Neural cell (in vitro differentiated cells): ENCODE measurements at regions not wholly inside any gene's neighbourhood (a gene's known extent, or its start where the extent isn't known, plus 50 kb on each side); places are given as distances from the start of the nearest gene placed in this dataset.

Experiments used
- CTCF ChIP-seq: fragments of 450-650 bp; IDR thresholded peaks from 2 replicates; pipeline ENCODE4 v1.5.1; 2014; ENCODE audit warnings: antibody characterized with exemption, mild to moderate bottlenecking, moderate library complexity; ENCODE audit not compliant: poor library complexity, severe bottlenecking
- EP300 ChIP-seq: fragments of 450-650 bp; conservative IDR thresholded peaks from 2 replicates; pipeline ENCODE4 v1.6.1; 2014; ENCODE audit warnings: antibody characterized with exemption, mild to moderate bottlenecking, moderate library complexity; ENCODE audit not compliant: poor library complexity, severe bottlenecking
- EZH2 ChIP-seq: fragments of 200-600, 300-800 bp; shearing (Covaris generic), sonication (generic); IDR thresholded peaks from 2 replicates; pipeline ENCODE4 v1.6.1; 2014; ENCODE audit warnings: antibody characterized with exemption, low read length, borderline replicate concordance, mild to moderate bottlenecking; ENCODE audit not compliant: insufficient read depth, poor library complexity, severe bottlenecking
- MXI1 ChIP-seq: fragments of 450-650 bp; conservative IDR thresholded peaks from 2 replicates; pipeline ENCODE4 v1.6.1; 2014; ENCODE audit warnings: antibody characterized with exemption, mild to moderate bottlenecking; ENCODE audit not compliant: poor library complexity, severe bottlenecking
- POLR2AphosphoS5 ChIP-seq: IDR thresholded peaks from 2 replicates; pipeline ENCODE4 v1.6.1; 2012
- RAD21 ChIP-seq: fragments of 450-650 bp; conservative IDR thresholded peaks from 2 replicates; pipeline ENCODE4 v1.6.1; 2014; ENCODE audit warnings: antibody characterized with exemption, mild to moderate bottlenecking, moderate library complexity
- SMC3 ChIP-seq: fragments of 450-650 bp; conservative IDR thresholded peaks from 2 replicates; pipeline ENCODE4 v1.6.1; 2014; ENCODE audit warnings: antibody characterized with exemption, mild to moderate bottlenecking, moderate library complexity; ENCODE audit not compliant: poor library complexity
- TAF1 ChIP-seq: IDR thresholded peaks from 2 replicates; pipeline ENCODE4 v1.6.1; 2012; ENCODE audit warnings: low read depth
- TF ChIP-seq, protein P1 (sequence below): IDR thresholded peaks from 2 replicates; pipeline ENCODE4 v1.6.1; 2012; ENCODE audit warnings: borderline replicate concordance

- TF ChIP-seq CTCF (no peak), POLR2AphosphoS5 (no peak), EZH2 (no peak), SMC3 (no peak), TAF1 (no peak), EP300 (no peak), RAD21 (no peak), MXI1 (no peak)
- TF ChIP-seq, protein P1, sequence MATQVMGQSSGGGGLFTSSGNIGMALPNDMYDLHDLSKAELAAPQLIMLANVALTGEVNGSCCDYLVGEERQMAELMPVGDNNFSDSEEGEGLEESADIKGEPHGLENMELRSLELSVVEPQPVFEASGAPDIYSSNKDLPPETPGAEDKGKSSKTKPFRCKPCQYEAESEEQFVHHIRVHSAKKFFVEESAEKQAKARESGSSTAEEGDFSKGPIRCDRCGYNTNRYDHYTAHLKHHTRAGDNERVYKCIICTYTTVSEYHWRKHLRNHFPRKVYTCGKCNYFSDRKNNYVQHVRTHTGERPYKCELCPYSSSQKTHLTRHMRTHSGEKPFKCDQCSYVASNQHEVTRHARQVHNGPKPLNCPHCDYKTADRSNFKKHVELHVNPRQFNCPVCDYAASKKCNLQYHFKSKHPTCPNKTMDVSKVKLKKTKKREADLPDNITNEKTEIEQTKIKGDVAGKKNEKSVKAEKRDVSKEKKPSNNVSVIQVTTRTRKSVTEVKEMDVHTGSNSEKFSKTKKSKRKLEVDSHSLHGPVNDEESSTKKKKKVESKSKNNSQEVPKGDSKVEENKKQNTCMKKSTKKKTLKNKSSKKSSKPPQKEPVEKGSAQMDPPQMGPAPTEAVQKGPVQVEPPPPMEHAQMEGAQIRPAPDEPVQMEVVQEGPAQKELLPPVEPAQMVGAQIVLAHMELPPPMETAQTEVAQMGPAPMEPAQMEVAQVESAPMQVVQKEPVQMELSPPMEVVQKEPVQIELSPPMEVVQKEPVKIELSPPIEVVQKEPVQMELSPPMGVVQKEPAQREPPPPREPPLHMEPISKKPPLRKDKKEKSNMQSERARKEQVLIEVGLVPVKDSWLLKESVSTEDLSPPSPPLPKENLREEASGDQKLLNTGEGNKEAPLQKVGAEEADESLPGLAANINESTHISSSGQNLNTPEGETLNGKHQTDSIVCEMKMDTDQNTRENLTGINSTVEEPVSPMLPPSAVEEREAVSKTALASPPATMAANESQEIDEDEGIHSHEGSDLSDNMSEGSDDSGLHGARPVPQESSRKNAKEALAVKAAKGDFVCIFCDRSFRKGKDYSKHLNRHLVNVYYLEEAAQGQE, result no peak
Measured at GRCh38 chr7:66443946-66444345, 184.7 kb upstream of the KCTD7 start.
